ENCODE measurements at regions not wholly inside any gene's neighbourhood (a gene's known extent, or its start where the extent isn't known, plus 50 kb on each side); places are given as distances from the start of the nearest gene placed in this dataset.

GRCh38 chr18:22673182-22673862 lies 255.6 kb upstream of the CTAGE1 start:
- Histone ChIP-seq H3K4me2 (replicated peaks; ENCODE audit: extremely low read depth, low read length, poor library complexity, severe bottlenecking) (no peak overlapping the region), H3K9me3 (replicated peaks in 1 of 2; ENCODE audit: control insufficient read depth in 1 of 2, insufficient read depth in 1 of 2, low read length in 2 of 2) (no peaks in the 10 kb centered on the region), H4K20me1 (ENCODE audit: insufficient read depth, low read length) (no peaks in the 10 kb centered on the region), H3K4me3 (replicated peaks in 1 of 3; ENCODE audit: low read depth in 2 of 3, low read length in 3 of 3) (no peak overlapping the region), H3K4me1 (ENCODE audit: control insufficient read depth in 1 of 2, insufficient read depth in 2 of 2, low read length in 2 of 2) (no peaks in the 10 kb centered on the region), H2AFZ (ENCODE audit: insufficient read depth, low read depth, low read length, poor library complexity, severe bottlenecking) (no peak overlapping the region), H3K79me2 (ENCODE audit: insufficient read depth, low read length) (no peaks in the 10 kb centered on the region), H3K27me3 (ENCODE audit: control insufficient read depth in 2 of 2, insufficient read depth in 2 of 2, low read length in 2 of 2) (no peaks in the 10 kb centered on the region), H3K27ac (ENCODE audit: low read depth in 1 of 2, low read length in 2 of 2) (no peak overlapping the region), H3K36me3 (replicated peaks in 1 of 2; ENCODE audit: control insufficient read depth in 1 of 2, insufficient read depth in 2 of 2, low read length in 2 of 2) (no peaks in the 10 kb centered on the region), H3K9ac (ENCODE audit: insufficient read depth, low read length, poor library complexity, severe bottlenecking) (no peak overlapping the region)
- TF ChIP-seq, protein P1, sequence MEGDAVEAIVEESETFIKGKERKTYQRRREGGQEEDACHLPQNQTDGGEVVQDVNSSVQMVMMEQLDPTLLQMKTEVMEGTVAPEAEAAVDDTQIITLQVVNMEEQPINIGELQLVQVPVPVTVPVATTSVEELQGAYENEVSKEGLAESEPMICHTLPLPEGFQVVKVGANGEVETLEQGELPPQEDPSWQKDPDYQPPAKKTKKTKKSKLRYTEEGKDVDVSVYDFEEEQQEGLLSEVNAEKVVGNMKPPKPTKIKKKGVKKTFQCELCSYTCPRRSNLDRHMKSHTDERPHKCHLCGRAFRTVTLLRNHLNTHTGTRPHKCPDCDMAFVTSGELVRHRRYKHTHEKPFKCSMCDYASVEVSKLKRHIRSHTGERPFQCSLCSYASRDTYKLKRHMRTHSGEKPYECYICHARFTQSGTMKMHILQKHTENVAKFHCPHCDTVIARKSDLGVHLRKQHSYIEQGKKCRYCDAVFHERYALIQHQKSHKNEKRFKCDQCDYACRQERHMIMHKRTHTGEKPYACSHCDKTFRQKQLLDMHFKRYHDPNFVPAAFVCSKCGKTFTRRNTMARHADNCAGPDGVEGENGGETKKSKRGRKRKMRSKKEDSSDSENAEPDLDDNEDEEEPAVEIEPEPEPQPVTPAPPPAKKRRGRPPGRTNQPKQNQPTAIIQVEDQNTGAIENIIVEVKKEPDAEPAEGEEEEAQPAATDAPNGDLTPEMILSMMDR (IDR thresholded peaks at IDR 0.05), result no peak
- no peaks in the 10 kb centered on the region for H3K4me1 Mint-ChIP-seq
- H3K9me3 Mint-ChIP-seq, result peaks cover 0 to 6% (median 2%) of the 10 kb centered on the region in 7 donors
- H3K4me3 Mint-ChIP-seq, result no peak overlapping the region
- H3K27me3 Mint-ChIP-seq (ENCODE audit: low read depth in 3 of 3), result no peaks in the 10 kb centered on the region
- DNase-seq, result no peak
- H3K27ac Mint-ChIP-seq, result no peak overlapping the region
- WGBS (ENCODE audit: insufficient coverage), result 59% methylated on average over 2 of the region's 3 CpGs
- intact Hi-C loops (cut with micrococcal nuclease), result no loop called here
- H3K36me3 Mint-ChIP-seq, result no peaks in the 10 kb centered on the region

- no peak for DNase-seq
- intact Hi-C loops (cut with micrococcal nuclease), result no loop called here
- no peak overlapping the region for H3K9ac ChIP-seq (ENCODE audit: insufficient read depth, low read length, poor library complexity, severe bottlenecking)
- H3K9me3 ChIP-seq (replicated peaks in 1 of 2; ENCODE audit: control insufficient read depth in 1 of 2, insufficient read depth in 1 of 2, low read length in 2 of 2), result no peaks in the 10 kb centered on the region
- Mint-ChIP-seq H3K36me3 (no peaks in the 10 kb centered on the region), H3K27me3 (ENCODE audit: low read depth in 3 of 3) (no peaks in the 10 kb centered on the region), H3K4me3 (no peak overlapping the region), H3K4me1 (no peaks in the 10 kb centered on the region), H3K27ac (no peak overlapping the region), H3K9me3 (peaks cover 0 to 6% (median 2%) of the 10 kb centered on the region in 7 donors)
- H3K79me2 ChIP-seq (ENCODE audit: insufficient read depth, low read length), result no peaks in the 10 kb centered on the region
- WGBS (ENCODE audit: insufficient coverage), result 89% methylated on average over 3 of the region's 3 CpGs
- no peak overlapping the region for H2AFZ ChIP-seq (ENCODE audit: insufficient read depth, low read depth, low read length, poor library complexity, severe bottlenecking)
- H3K4me2 ChIP-seq (replicated peaks; ENCODE audit: extremely low read depth, low read length, poor library complexity, severe bottlenecking), result no peak overlapping the region
- TF ChIP-seq, protein P1 (IDR thresholded peaks at IDR 0.05), result no peak
- no peaks in the 10 kb centered on the region for H4K20me1 ChIP-seq (ENCODE audit: insufficient read depth, low read length)
- no peaks in the 10 kb centered on the region for H3K36me3 ChIP-seq (replicated peaks in 1 of 2; ENCODE audit: control insufficient read depth in 1 of 2, insufficient read depth in 2 of 2, low read length in 2 of 2)
- H3K27me3 ChIP-seq (ENCODE audit: control insufficient read depth in 2 of 2, insufficient read depth in 2 of 2, low read length in 2 of 2), result no peaks in the 10 kb centered on the region
- no peak overlapping the region for H3K4me3 ChIP-seq (replicated peaks in 1 of 3; ENCODE audit: low read depth in 2 of 3, low read length in 3 of 3)
- H3K27ac ChIP-seq (ENCODE audit: low read depth in 1 of 2, low read length in 2 of 2), result no peak overlapping the region
- no peaks in the 10 kb centered on the region for H3K4me1 ChIP-seq (ENCODE audit: control insufficient read depth in 1 of 2, insufficient read depth in 2 of 2, low read length in 2 of 2)
These were observed 256.6 kb upstream of the CTAGE1 start for GRCh38 chr18:22674272-22674671.

Measured in CD14-positive monocyte (primary cell).